ENCODE measurements at regions not wholly inside any gene's neighbourhood (a gene's known extent, or its start where the extent isn't known, plus 50 kb on each side); places are given as distances from the start of the nearest gene placed in this dataset.

DNA sequence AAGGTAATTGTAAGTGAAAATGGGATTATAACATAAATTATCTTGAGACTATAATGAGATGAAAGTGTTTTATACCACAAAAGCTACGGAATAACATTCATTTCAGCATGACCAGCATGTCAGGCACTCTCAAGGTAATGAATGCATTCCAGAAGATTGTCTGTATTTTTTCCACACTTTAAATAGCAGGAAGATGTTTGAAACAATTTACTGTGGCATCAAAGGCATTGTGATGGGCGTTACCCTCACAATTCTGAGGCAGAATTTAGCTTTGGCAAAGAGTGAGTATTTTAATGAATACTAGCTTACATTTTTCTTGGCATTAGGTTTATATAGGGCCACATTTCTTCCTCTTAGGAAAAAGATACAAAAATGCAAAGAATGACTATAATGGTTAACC lies 627.2 kb downstream of the BCKDHB start:
- Mint-ChIP-seq H3K9me3 (no peaks in the 10 kb centered on the region), H3K4me3 (no peak overlapping the region), H3K27ac (no peak overlapping the region), H3K27me3 (ENCODE audit: insufficient read depth, low read depth, poor library complexity) (peaks cover 2% of the 10 kb centered on the region), H3K36me3 (ENCODE audit: low read depth) (no peaks in the 10 kb centered on the region), H3K4me1 (no peaks in the 10 kb centered on the region)
- H3K27ac ChIP-seq (ENCODE audit: low read depth) = no peak overlapping the region
- DNase-seq (ENCODE audit: low spot score) (no peak), ATAC-seq (no peak)
- no peak overlapping the region for H2AFZ ChIP-seq
- H3K79me2 ChIP-seq (replicated peaks; ENCODE audit: insufficient read depth) = no peaks in the 10 kb centered on the region
- no peaks in the 10 kb centered on the region for H3K9me2 ChIP-seq (ENCODE audit: insufficient read depth)
- no peaks in the 10 kb centered on the region for H4K20me1 ChIP-seq (replicated peaks; ENCODE audit: insufficient read depth)
- no peaks in the 10 kb centered on the region for H3K36me3 ChIP-seq (ENCODE audit: insufficient read depth)
- H3K4me2 ChIP-seq = no peak overlapping the region
- no peaks in the 10 kb centered on the region for H3K4me1 ChIP-seq (ENCODE audit: insufficient read depth)
- H3F3A ChIP-seq (replicated peaks; ENCODE audit: low read depth) = no peaks in the 10 kb centered on the region
- TF ChIP-seq EZH2phosphoT487 (IDR thresholded peaks at IDR 0.05; ENCODE audit: unreplicated experiment) (no peak), EZH2 (IDR thresholded peaks at IDR 0.05; ENCODE audit: low read depth, unreplicated experiment) (no peak)
- TF ChIP-seq, protein P1, sequence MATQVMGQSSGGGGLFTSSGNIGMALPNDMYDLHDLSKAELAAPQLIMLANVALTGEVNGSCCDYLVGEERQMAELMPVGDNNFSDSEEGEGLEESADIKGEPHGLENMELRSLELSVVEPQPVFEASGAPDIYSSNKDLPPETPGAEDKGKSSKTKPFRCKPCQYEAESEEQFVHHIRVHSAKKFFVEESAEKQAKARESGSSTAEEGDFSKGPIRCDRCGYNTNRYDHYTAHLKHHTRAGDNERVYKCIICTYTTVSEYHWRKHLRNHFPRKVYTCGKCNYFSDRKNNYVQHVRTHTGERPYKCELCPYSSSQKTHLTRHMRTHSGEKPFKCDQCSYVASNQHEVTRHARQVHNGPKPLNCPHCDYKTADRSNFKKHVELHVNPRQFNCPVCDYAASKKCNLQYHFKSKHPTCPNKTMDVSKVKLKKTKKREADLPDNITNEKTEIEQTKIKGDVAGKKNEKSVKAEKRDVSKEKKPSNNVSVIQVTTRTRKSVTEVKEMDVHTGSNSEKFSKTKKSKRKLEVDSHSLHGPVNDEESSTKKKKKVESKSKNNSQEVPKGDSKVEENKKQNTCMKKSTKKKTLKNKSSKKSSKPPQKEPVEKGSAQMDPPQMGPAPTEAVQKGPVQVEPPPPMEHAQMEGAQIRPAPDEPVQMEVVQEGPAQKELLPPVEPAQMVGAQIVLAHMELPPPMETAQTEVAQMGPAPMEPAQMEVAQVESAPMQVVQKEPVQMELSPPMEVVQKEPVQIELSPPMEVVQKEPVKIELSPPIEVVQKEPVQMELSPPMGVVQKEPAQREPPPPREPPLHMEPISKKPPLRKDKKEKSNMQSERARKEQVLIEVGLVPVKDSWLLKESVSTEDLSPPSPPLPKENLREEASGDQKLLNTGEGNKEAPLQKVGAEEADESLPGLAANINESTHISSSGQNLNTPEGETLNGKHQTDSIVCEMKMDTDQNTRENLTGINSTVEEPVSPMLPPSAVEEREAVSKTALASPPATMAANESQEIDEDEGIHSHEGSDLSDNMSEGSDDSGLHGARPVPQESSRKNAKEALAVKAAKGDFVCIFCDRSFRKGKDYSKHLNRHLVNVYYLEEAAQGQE (IDR thresholded peaks at IDR 0.05; ENCODE audit: unreplicated experiment) = no peak
- H3K4me3 ChIP-seq = no peak overlapping the region
- H3K27me3 ChIP-seq (ENCODE audit: insufficient read depth) = no peaks in the 10 kb centered on the region

DNA sequence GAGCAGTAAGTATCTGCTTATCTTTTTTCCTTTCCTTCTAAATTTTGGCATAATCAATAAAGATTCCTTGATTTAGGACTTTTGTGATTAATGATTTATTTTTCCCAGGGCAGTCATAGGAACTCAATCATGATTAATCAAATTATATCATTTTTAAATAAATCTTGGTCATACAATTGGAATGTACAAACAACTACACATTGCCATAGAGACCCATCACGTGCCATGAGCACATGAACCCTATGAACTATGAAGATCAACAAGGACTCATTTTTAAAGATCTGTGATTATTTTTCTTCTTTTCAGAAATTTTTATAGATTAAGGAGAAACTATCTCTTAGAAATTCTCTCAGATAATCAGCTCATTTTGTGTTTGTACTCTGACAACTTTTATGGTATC lies 622.4 kb downstream of the BCKDHB start:
- H3K4me3 Mint-ChIP-seq = no peak overlapping the region
- DNase-seq (ENCODE audit: low spot score) (no peak), ATAC-seq (no peak)
- Histone ChIP-seq H4K20me1 (replicated peaks; ENCODE audit: insufficient read depth) (no peaks in the 10 kb centered on the region), H3K79me2 (replicated peaks; ENCODE audit: insufficient read depth) (no peaks in the 10 kb centered on the region), H3F3A (replicated peaks; ENCODE audit: low read depth) (no peaks in the 10 kb centered on the region), H3K36me3 (ENCODE audit: insufficient read depth) (no peaks in the 10 kb centered on the region), H3K9me2 (ENCODE audit: insufficient read depth) (no peaks in the 10 kb centered on the region), H3K27ac (ENCODE audit: low read depth) (no peak overlapping the region), H2AFZ (no peak overlapping the region), H3K4me2 (no peak overlapping the region), H3K4me1 (ENCODE audit: insufficient read depth) (no peaks in the 10 kb centered on the region), H3K4me3 (no peak overlapping the region), H3K27me3 (ENCODE audit: insufficient read depth) (no peaks in the 10 kb centered on the region)
- H3K9me3 Mint-ChIP-seq = no peaks in the 10 kb centered on the region
- no peak overlapping the region for H3K27ac Mint-ChIP-seq
- H3K27me3 Mint-ChIP-seq (ENCODE audit: insufficient read depth, low read depth, poor library complexity) = peaks cover 2% of the 10 kb centered on the region
- no peaks in the 10 kb centered on the region for H3K4me1 Mint-ChIP-seq
- H3K36me3 Mint-ChIP-seq (ENCODE audit: low read depth) = no peaks in the 10 kb centered on the region
- no peak for TF ChIP-seq POLR2AphosphoS5 (IDR thresholded peaks at IDR 0.05; ENCODE audit: low read depth)
- TF ChIP-seq, protein P2, sequence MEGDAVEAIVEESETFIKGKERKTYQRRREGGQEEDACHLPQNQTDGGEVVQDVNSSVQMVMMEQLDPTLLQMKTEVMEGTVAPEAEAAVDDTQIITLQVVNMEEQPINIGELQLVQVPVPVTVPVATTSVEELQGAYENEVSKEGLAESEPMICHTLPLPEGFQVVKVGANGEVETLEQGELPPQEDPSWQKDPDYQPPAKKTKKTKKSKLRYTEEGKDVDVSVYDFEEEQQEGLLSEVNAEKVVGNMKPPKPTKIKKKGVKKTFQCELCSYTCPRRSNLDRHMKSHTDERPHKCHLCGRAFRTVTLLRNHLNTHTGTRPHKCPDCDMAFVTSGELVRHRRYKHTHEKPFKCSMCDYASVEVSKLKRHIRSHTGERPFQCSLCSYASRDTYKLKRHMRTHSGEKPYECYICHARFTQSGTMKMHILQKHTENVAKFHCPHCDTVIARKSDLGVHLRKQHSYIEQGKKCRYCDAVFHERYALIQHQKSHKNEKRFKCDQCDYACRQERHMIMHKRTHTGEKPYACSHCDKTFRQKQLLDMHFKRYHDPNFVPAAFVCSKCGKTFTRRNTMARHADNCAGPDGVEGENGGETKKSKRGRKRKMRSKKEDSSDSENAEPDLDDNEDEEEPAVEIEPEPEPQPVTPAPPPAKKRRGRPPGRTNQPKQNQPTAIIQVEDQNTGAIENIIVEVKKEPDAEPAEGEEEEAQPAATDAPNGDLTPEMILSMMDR (conservative IDR thresholded peaks at IDR 0.05; ENCODE audit: low read depth in 2 of 2) = no peak
- TF ChIP-seq ZNF331 (CRISPR knock-in tag; IDR thresholded peaks at IDR 0.05; ENCODE audit: low read depth) = no peak
- no peak for TF ChIP-seq NANOG (IDR thresholded peaks at IDR 0.05; ENCODE audit: borderline replicate concordance)
- TF ChIP-seq STAT1 (IDR thresholded peaks at IDR 0.05; ENCODE audit: unreplicated experiment) = no peak
- no peak for TF ChIP-seq ZNF114 (CRISPR knock-in tag; IDR thresholded peaks at IDR 0.05)
- TF ChIP-seq, protein P3, sequence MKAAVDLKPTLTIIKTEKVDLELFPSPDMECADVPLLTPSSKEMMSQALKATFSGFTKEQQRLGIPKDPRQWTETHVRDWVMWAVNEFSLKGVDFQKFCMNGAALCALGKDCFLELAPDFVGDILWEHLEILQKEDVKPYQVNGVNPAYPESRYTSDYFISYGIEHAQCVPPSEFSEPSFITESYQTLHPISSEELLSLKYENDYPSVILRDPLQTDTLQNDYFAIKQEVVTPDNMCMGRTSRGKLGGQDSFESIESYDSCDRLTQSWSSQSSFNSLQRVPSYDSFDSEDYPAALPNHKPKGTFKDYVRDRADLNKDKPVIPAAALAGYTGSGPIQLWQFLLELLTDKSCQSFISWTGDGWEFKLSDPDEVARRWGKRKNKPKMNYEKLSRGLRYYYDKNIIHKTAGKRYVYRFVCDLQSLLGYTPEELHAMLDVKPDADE (IDR thresholded peaks at IDR 0.05) = no peak
- TF ChIP-seq, protein P1 (IDR thresholded peaks at IDR 0.05; ENCODE audit: unreplicated experiment) = no peak
- no peak for TF ChIP-seq EZH2phosphoT487 (IDR thresholded peaks at IDR 0.05; ENCODE audit: unreplicated experiment)
- TF ChIP-seq JUNB (IDR thresholded peaks at IDR 0.05; ENCODE audit: unreplicated experiment) = no peak
- TF ChIP-seq EZH2 (IDR thresholded peaks at IDR 0.05; ENCODE audit: low read depth, unreplicated experiment) = no peak
- TF ChIP-seq CREB1 (CRISPR knock-in tag; IDR thresholded peaks at IDR 0.05; ENCODE audit: low read depth) = no peak

All from GM23338 (cell line).